H9 (cell line): ENCODE measurements at regions not wholly inside any gene's neighbourhood (a gene's known extent, or its start where the extent isn't known, plus 50 kb on each side); places are given as distances from the start of the nearest gene placed in this dataset.

Experiments used
- DNase-seq: peaks from one replicate; pipeline ENCODE4 v3.0.0-alpha.2; 2017
- H2AFZ ChIP-seq: one replicate; pipeline ENCODE4 v1.6.1; 2013; ENCODE audit warnings: mild to moderate bottlenecking, low read length, control low read depth, moderate library complexity
- H2AK5ac ChIP-seq: 2 replicates; pipeline ENCODE4 v1.6.1; 2013; ENCODE audit warnings: low read length, control low read depth, mixed read lengths; ENCODE audit not compliant: insufficient read length
- H2BK120ac ChIP-seq: one replicate; pipeline ENCODE4 v1.6.1; 2013; ENCODE audit warnings: low read depth, mild to moderate bottlenecking, low read length, control low read depth, inconsistent platforms; ENCODE audit not compliant: poor library complexity, severe bottlenecking
- H2BK12ac ChIP-seq: 2 replicates; pipeline ENCODE4 v1.6.1; 2013; ENCODE audit warnings: low read length, control low read depth, mixed read lengths, low read depth; ENCODE audit not compliant: insufficient read length
- H2BK15ac ChIP-seq: 2 replicates; pipeline ENCODE4 v1.6.1; 2013; ENCODE audit warnings: low read depth, low read length, control low read depth
- H2BK20ac ChIP-seq: one replicate; pipeline ENCODE4 v1.6.1; 2013; ENCODE audit warnings: low read depth, mild to moderate bottlenecking, low read length, control low read depth, inconsistent platforms; ENCODE audit not compliant: poor library complexity, severe bottlenecking
- H2BK5ac ChIP-seq: 2 replicates; pipeline ENCODE4 v1.6.1; 2013; ENCODE audit warnings: low read length, control low read depth, mixed read lengths; ENCODE audit not compliant: insufficient read length
- H3K14ac ChIP-seq: 2 replicates; pipeline ENCODE4 v1.6.1; 2013; ENCODE audit warnings: low read length, control low read depth; ENCODE audit not compliant: insufficient read depth
- H3K18ac ChIP-seq: 2 replicates; pipeline ENCODE4 v1.6.1; 2013; ENCODE audit warnings: low read depth, mild to moderate bottlenecking, mixed read lengths, low read length, control low read depth; ENCODE audit not compliant: insufficient read length
- H3K23ac ChIP-seq: 2 replicates; pipeline ENCODE4 v1.6.1; 2013; ENCODE audit warnings: low read length, control low read depth, mixed read lengths, low read depth; ENCODE audit not compliant: insufficient read length
- H3K23me2 ChIP-seq: 2 replicates; pipeline ENCODE4 v1.6.1; 2013; ENCODE audit warnings: low read depth, mild to moderate bottlenecking, mixed read lengths, low read length, control low read depth; ENCODE audit not compliant: insufficient read length, poor library complexity, severe bottlenecking
- H3K27ac ChIP-seq: 2 replicates; pipeline ENCODE4 v1.5.1; 2013; ENCODE audit warnings: low read length, control low read depth, mixed read lengths, low read depth; ENCODE audit not compliant: insufficient read length
- H3K27me3 ChIP-seq: 2 replicates; pipeline ENCODE4 v1.6.1; 2013; ENCODE audit warnings: low read length, control low read depth, inconsistent platforms; ENCODE audit not compliant: insufficient read depth
- H3K4ac ChIP-seq: 2 replicates; pipeline ENCODE4 v1.6.1; 2013; ENCODE audit warnings: low read depth, mild to moderate bottlenecking, control low read depth, inconsistent platforms, low read length, moderate library complexity
- H3K4me1 ChIP-seq: 2 replicates; pipeline ENCODE4 v1.6.1; 2013; ENCODE audit warnings: low read length, control low read depth, inconsistent platforms; ENCODE audit not compliant: insufficient read depth
- H3K4me2 ChIP-seq: 2 replicates; pipeline ENCODE4 v1.6.1; 2013; ENCODE audit warnings: low read length, control low read depth, mixed read lengths; ENCODE audit not compliant: insufficient read length, insufficient read depth
- H3K56ac ChIP-seq: 2 replicates; pipeline ENCODE4 v1.6.1; 2013; ENCODE audit warnings: low read depth, mild to moderate bottlenecking, mixed read lengths, low read length, control low read depth; ENCODE audit not compliant: insufficient read length
- H3K79me1 ChIP-seq: 2 replicates; pipeline ENCODE4 v1.6.1; 2013; ENCODE audit warnings: low read depth, mild to moderate bottlenecking, moderate library complexity, low read length, control low read depth, inconsistent platforms; ENCODE audit not compliant: insufficient read depth, poor library complexity, severe bottlenecking
- H3K79me2 ChIP-seq: 2 replicates; pipeline ENCODE4 v1.6.1; 2013; ENCODE audit warnings: low read length, control low read depth, inconsistent platforms; ENCODE audit not compliant: insufficient read depth
- H3K9ac ChIP-seq: 2 replicates; pipeline ENCODE4 v1.6.1; 2013; ENCODE audit warnings: low read length, control low read depth, mixed read lengths; ENCODE audit not compliant: insufficient read length; ENCODE audit errors: extremely low read depth
- H3K9me3 ChIP-seq: one replicate; pipeline ENCODE4 v1.6.1; 2013; ENCODE audit warnings: low read depth, low read length, inconsistent platforms; ENCODE audit not compliant: control insufficient read depth
- H3T11ph ChIP-seq: one replicate; pipeline ENCODE4 v1.6.1; 2013; ENCODE audit warnings: mild to moderate bottlenecking, low read length, control low read depth, inconsistent platforms
- H4K20me1 ChIP-seq: one replicate; pipeline ENCODE4 v1.6.1; 2013; ENCODE audit not compliant: control insufficient read depth, insufficient read length, insufficient read depth
- H4K5ac ChIP-seq: 2 replicates; pipeline ENCODE4 v1.6.1; 2013; ENCODE audit warnings: low read depth, mild to moderate bottlenecking, mixed read lengths, low read length, control low read depth; ENCODE audit not compliant: insufficient read length
- H4K8ac ChIP-seq: replicated peaks from 2 replicates; pipeline ENCODE4 v1.6.1; 2013; ENCODE audit warnings: low read length, control low read depth, mixed read lengths, low read depth; ENCODE audit not compliant: insufficient read length
- H4K91ac ChIP-seq: 2 replicates; pipeline ENCODE4 v1.6.1; 2013; ENCODE audit warnings: low read depth, mild to moderate bottlenecking, moderate library complexity, mixed read lengths, low read length, control low read depth; ENCODE audit not compliant: insufficient read length
- H3K27ac Mint-ChIP-seq, 3 experiments: 2 replicates in 2 of 3; 3 replicates in 1 of 3; pipeline ENCODE4 v1.8.0; 2020 to 2021; ENCODE audit warnings: mixed read lengths in 3 of 3, mild to moderate bottlenecking in 1 of 3, moderate library complexity in 1 of 3
- H3K27me3 Mint-ChIP-seq: 2 replicates; pipeline ENCODE4 v1.8.0; 2021; ENCODE audit warnings: low read depth, mild to moderate bottlenecking, moderate library complexity, mixed read lengths
- H3K36me3 Mint-ChIP-seq, 3 experiments: 2 replicates in 2 of 3; 3 replicates in 1 of 3; pipeline ENCODE4 v1.8.0; 2020 to 2021; ENCODE audit warnings: low read depth in 3 of 3, mixed read lengths in 3 of 3; ENCODE audit not compliant: insufficient read depth in 1 of 3
- H3K4me1 Mint-ChIP-seq, 2 experiments: 2 replicates each; pipeline ENCODE4 v1.8.0; 2020; ENCODE audit warnings: mixed read lengths in 2 of 2
- H3K4me3 Mint-ChIP-seq, 2 experiments: 2 replicates in 1 of 2; 3 replicates in 1 of 2; pipeline ENCODE4 v1.8.0; 2020 to 2021; ENCODE audit warnings: mild to moderate bottlenecking in 2 of 2, mixed read lengths in 2 of 2, moderate library complexity in 1 of 2
- H3K9me3 Mint-ChIP-seq, 2 experiments: 2 replicates in 1 of 2; 3 replicates in 1 of 2; pipeline ENCODE4 v1.8.0; 2020; ENCODE audit warnings: mild to moderate bottlenecking in 2 of 2, mixed read lengths in 2 of 2, moderate library complexity in 1 of 2
- WGBS: extraction: QIAGEN DNeasy Blood & Tissue Kit; methylation state at CpG from one replicate; pipeline ENCODE4 v1.1.7; 2013; ENCODE audit warnings: missing lambda C conversion rate, low lambda C conversion rate, mixed read lengths; ENCODE audit not compliant: insufficient read length; ENCODE audit errors: extremely low coverage; 5-methylcytosine and 5-hydroxymethylcytosine counted together
- TF ChIP-seq, protein P1 (sequence below): fragments of 200-600 bp; sonication (generic); conservative IDR thresholded peaks from 3 replicates; pipeline ENCODE4 v1.8.0; 2021; ENCODE audit warnings: antibody characterized with exemption, mild to moderate bottlenecking

DNA sequence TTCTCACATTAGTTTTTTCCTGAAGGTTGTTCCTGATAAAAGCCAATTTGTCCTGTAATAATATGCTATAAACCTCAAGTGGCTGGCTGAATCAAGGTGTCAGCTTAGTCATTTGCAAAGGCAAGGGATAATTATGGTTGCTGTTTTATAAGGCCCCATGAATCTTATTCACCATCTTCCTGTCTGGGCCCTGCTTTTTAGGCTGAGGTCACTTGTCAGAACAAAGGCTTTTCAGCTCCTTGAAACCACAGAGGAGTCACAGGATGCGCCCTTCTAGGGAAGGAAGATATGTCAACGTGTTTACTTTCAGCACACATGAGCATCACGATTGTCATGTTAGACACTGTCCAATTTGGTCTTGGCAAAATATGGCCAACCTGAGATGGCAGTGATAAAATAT lies 64.8 kb upstream of the NAA20 start:
- no peak overlapping the region for H3K56ac ChIP-seq
- Mint-ChIP-seq H3K9me3 (no peaks in the 10 kb centered on the region), H3K4me3 (no peak overlapping the region), H3K27ac (no peak overlapping the region), H3K4me1 (peaks cover 0 to 4% of the 10 kb centered on the region in 2 experiments; a peak in 1 of 4 replicates), H3K36me3 (no peaks in the 10 kb centered on the region), H3K27me3 (no peaks in the 10 kb centered on the region; the same call in 1 of the 2 replicates)
- no peaks in the 10 kb centered on the region for H3K79me1 ChIP-seq
- H2AFZ ChIP-seq = no peak overlapping the region
- no peak for DNase-seq
- H3K27ac ChIP-seq = no peak overlapping the region
- H2BK15ac ChIP-seq = no peak overlapping the region
- no peaks in the 10 kb centered on the region for H4K20me1 ChIP-seq
- no peak overlapping the region for H2BK12ac ChIP-seq
- H2BK5ac ChIP-seq = no peak overlapping the region
- H3K4me1 ChIP-seq = no peaks in the 10 kb centered on the region; the same call in 1 of the 2 replicates
- no peak overlapping the region for H3K9ac ChIP-seq
- H2AK5ac ChIP-seq = no peak overlapping the region
- H3K23me2 ChIP-seq = no peaks in the 10 kb centered on the region
- no peaks in the 10 kb centered on the region; the same call in 1 of the 2 replicates for H3K27me3 ChIP-seq
- H4K8ac ChIP-seq = no peak overlapping the region
- H2BK120ac ChIP-seq = no peak overlapping the region
- no CpG with 5 or more reads among the region's 3 CpGs for WGBS
- H3K18ac ChIP-seq = no peak overlapping the region
- no peak overlapping the region for H3K23ac ChIP-seq
- H2BK20ac ChIP-seq = no peak overlapping the region
- H3K4me2 ChIP-seq = no peak overlapping the region
- H4K5ac ChIP-seq = no peak overlapping the region
- no peak overlapping the region for H3K14ac ChIP-seq
- no peak overlapping the region for H3T11ph ChIP-seq
- H3K79me2 ChIP-seq = no peaks in the 10 kb centered on the region
- no peak overlapping the region for H4K91ac ChIP-seq
- TF ChIP-seq, protein P1, sequence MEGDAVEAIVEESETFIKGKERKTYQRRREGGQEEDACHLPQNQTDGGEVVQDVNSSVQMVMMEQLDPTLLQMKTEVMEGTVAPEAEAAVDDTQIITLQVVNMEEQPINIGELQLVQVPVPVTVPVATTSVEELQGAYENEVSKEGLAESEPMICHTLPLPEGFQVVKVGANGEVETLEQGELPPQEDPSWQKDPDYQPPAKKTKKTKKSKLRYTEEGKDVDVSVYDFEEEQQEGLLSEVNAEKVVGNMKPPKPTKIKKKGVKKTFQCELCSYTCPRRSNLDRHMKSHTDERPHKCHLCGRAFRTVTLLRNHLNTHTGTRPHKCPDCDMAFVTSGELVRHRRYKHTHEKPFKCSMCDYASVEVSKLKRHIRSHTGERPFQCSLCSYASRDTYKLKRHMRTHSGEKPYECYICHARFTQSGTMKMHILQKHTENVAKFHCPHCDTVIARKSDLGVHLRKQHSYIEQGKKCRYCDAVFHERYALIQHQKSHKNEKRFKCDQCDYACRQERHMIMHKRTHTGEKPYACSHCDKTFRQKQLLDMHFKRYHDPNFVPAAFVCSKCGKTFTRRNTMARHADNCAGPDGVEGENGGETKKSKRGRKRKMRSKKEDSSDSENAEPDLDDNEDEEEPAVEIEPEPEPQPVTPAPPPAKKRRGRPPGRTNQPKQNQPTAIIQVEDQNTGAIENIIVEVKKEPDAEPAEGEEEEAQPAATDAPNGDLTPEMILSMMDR = no peak
- no peak overlapping the region for H3K4ac ChIP-seq
- no peaks in the 10 kb centered on the region for H3K9me3 ChIP-seq
